GM12878 (cell line): ENCODE measurements at regions not wholly inside any gene's neighbourhood (a gene's known extent, or its start where the extent isn't known, plus 50 kb on each side); places are given as distances from the start of the nearest gene placed in this dataset.

Experiments
- ATAC-seq: fragments of 200-7000 bp; cut with Tn5 transposase; 3 replicates; pipeline ENCODE4 v1.9.1; 2020; ENCODE audit warnings: mild to moderate bottlenecking, moderate library complexity
- BruUV-seq: library from RNA; stranded (reverse); fragments of 400-500 nt; replicated peaks from 2 replicates; lab custom pipeline; 2021; lab: Mats Ljungman, UMichigan
- CTCF ChIA-PET: fragments of 300-600 bp; sonication (Branson Sonifier 250); formaldehyde crosslinking; extraction: SDS; loops from one replicate; lab custom pipeline; 2021; ENCODE audit warnings: inconsistent platforms; lab: Yijun Ruan, JAX
- POLR2A ChIA-PET: fragments of 350-600 bp; formaldehyde crosslinking; extraction: SDS; loops from one replicate; lab custom pipeline; 2021; ENCODE audit warnings: inconsistent platforms; lab: Charles Lee
- RAD21 ChIA-PET: fragments of 300-600 bp; sonication (Branson Sonifier 250); formaldehyde crosslinking; loops from one replicate; lab custom pipeline; 2023; ENCODE audit warnings: antibody characterized with exemption; ENCODE audit not compliant: unreplicated experiment; lab: Charles Lee
- SMC1A ChIA-PET: fragments of 300-600 bp; sonication (Branson Sonifier 250); formaldehyde crosslinking; loops from one replicate; lab custom pipeline; 2023; ENCODE audit not compliant: unreplicated experiment, uncharacterized antibody; lab: Charles Lee
- DNase-seq: peaks from one replicate; pipeline ENCODE4 v3.0.0-alpha.2; 2011; ENCODE audit warnings: low read depth, low spot score
- FAIRE-seq: peaks from 3 replicates; lab custom pipeline; 2011; peaks lifted over from hg19 to GRCh38; lab: Jason Lieb, UNC
- H2AFZ ChIP-seq: 2 replicates; pipeline ENCODE4 v1.6.0; 2011; ENCODE audit warnings: low read depth, low read length, control low read depth; ENCODE audit not compliant: control insufficient read depth
- H3K27ac ChIP-seq: 2 replicates; pipeline ENCODE4 v1.5.1; 2011; ENCODE audit warnings: control low read depth; ENCODE audit not compliant: control insufficient read depth, insufficient read depth
- H3K27me3 ChIP-seq, 2 experiments: replicated peaks in 1 of 2; 2 replicates each; pipeline versions ENCODE4 v1.6.0 to v1.6.1; 2011; ENCODE audit warnings: low read length in 1 of 2; ENCODE audit not compliant: control insufficient read depth in 2 of 2, insufficient read depth in 2 of 2
- H3K36me3 ChIP-seq, 2 experiments: 2 replicates each; pipeline ENCODE4 v1.5.1; 2011; ENCODE audit warnings: low read length in 1 of 2; ENCODE audit not compliant: control insufficient read depth in 2 of 2, insufficient read depth in 2 of 2
- H3K4me1 ChIP-seq: 2 replicates; pipeline ENCODE4 v1.6.1; 2011; ENCODE audit warnings: mild to moderate bottlenecking, low read length, moderate library complexity, mixed read lengths; ENCODE audit not compliant: control insufficient read depth, insufficient read depth
- H3K4me2 ChIP-seq: 2 replicates; pipeline ENCODE4 v1.6.0; 2011; ENCODE audit warnings: control low read depth; ENCODE audit not compliant: control insufficient read depth, insufficient read depth
- H3K4me3 ChIP-seq: fragments of 200-600 bp; sonication (generic); 2 replicates; pipeline ENCODE4 v1.5.1; 2016
- H3K79me2 ChIP-seq: 2 replicates; pipeline ENCODE4 v1.6.0; 2011; ENCODE audit warnings: low read length; ENCODE audit not compliant: control insufficient read depth, insufficient read depth
- H3K9ac ChIP-seq: 2 replicates; pipeline ENCODE4 v1.8.0; 2011; ENCODE audit warnings: low read length, control low read depth, mixed read lengths; ENCODE audit not compliant: control insufficient read depth, insufficient read depth
- H3K9me3 ChIP-seq: replicated peaks from 3 replicates; pipeline ENCODE4 v1.5.1; 2011; ENCODE audit warnings: mild to moderate bottlenecking, low read length; ENCODE audit not compliant: control insufficient read depth, insufficient read depth
- H4K20me1 ChIP-seq: 2 replicates; pipeline ENCODE4 v1.6.0; 2011; ENCODE audit not compliant: control insufficient read depth, insufficient read depth
- ASH2L ChIP-seq: fragments of 300-600, 200-600 bp; sonication (generic); IDR thresholded peaks from 2 replicates; pipeline ENCODE4 v1.6.1; 2017; ENCODE audit warnings: low read depth, mild to moderate bottlenecking, borderline replicate concordance
- ATF3 ChIP-seq: IDR thresholded peaks from 2 replicates; pipeline ENCODE4 v1.6.1; 2011; ENCODE audit warnings: low read depth, mild to moderate bottlenecking, low read length, moderate library complexity, borderline replicate concordance; ENCODE audit errors: extremely low read depth
- MEF2B ChIP-seq: fragments of 450-650 bp; IDR thresholded peaks from 2 replicates; pipeline ENCODE4 v1.6.1; 2018; ENCODE audit warnings: mild to moderate bottlenecking, moderate library complexity; ENCODE audit not compliant: partially characterized antibody, poor library complexity, severe bottlenecking
- NFYB ChIP-seq: IDR thresholded peaks from 2 replicates; pipeline ENCODE4 v1.6.1; 2011; ENCODE audit warnings: low read depth, mild to moderate bottlenecking, low read length, improper control_type of control experiment, moderate library complexity; ENCODE audit not compliant: insufficient read depth
- NR2F1 ChIP-seq: fragments of 450-650 bp; conservative IDR thresholded peaks from 2 replicates; pipeline ENCODE4 v1.6.1; 2017; ENCODE audit warnings: mild to moderate bottlenecking
- RAD51 ChIP-seq: fragments of 450-650 bp; IDR thresholded peaks from 2 replicates; pipeline ENCODE4 v1.6.1; 2016; ENCODE audit warnings: moderate library complexity, mild to moderate bottlenecking, inconsistent platforms
- RELA ChIP-seq: fragments of 450-650 bp; IDR thresholded peaks from 2 replicates; pipeline ENCODE4 v1.8.0; 2014; ENCODE audit warnings: borderline replicate concordance; ENCODE audit not compliant: partially characterized antibody
- RELB ChIP-seq: fragments of 450-650 bp; IDR thresholded peaks from 2 replicates; pipeline ENCODE4 v1.6.1; 2017; ENCODE audit warnings: low read depth, mild to moderate bottlenecking, moderate library complexity
- RFX5 ChIP-seq: IDR thresholded peaks from 2 replicates; pipeline ENCODE4 v1.6.1; 2011; ENCODE audit warnings: low read depth, low read length, improper control_type of control experiment
- SREBF1 ChIP-seq: IDR thresholded peaks from 2 replicates; pipeline ENCODE4 v1.6.1; 2012; ENCODE audit warnings: mild to moderate bottlenecking, low read length
- SRF ChIP-seq, 2 experiments: IDR thresholded peaks; 2 replicates each; pipeline ENCODE4 v1.6.1; 2011; ENCODE audit warnings: low read depth in 2 of 2, low read length in 2 of 2, mild to moderate bottlenecking in 1 of 2, moderate library complexity in 1 of 2
- ZNF687 ChIP-seq: fragments of 450-650 bp; IDR thresholded peaks from 2 replicates; pipeline ENCODE4 v1.6.1; 2017; ENCODE audit warnings: mild to moderate bottlenecking, moderate library complexity
- WGBS: methylation state at CpG from one replicate; pipeline ENCODE4 v1.1.6; 2016; ENCODE audit warnings: low lambda C conversion rate; ENCODE audit not compliant: insufficient replicate concordance, insufficient coverage; ENCODE audit errors: missing lambda C conversion rate; 5-methylcytosine and 5-hydroxymethylcytosine counted together
- in situ Hi-C: fragments of 300-500 bp; cut with MboI; formaldehyde crosslinking; loops from 9 replicates; pipeline ENCODE4 v1.14.3; 2018; ENCODE audit warnings: mixed read lengths
- intact Hi-C: fragments of 100-400 bp; cut with micrococcal nuclease; formaldehyde crosslinking; loops from one replicate; pipeline ENCODE4 v1.14.2; 2022; ENCODE audit not compliant: unreplicated experiment

GRCh38 chr18:71011389-71011788, 722.5 kb downstream of the SOCS6 start:
- in situ Hi-C loops = no loop called here
- RAD21 ChIA-PET = interaction anchor here (1.1 to 1.2 kb wide), 2 partner anchors 14 to 98 kb away, joined by 3 to 4 read pairs; no protein-coding TSS in a partner anchor
- Histone ChIP-seq H3K27me3 (no peaks in the 10 kb centered on the region), H3K79me2 (no peaks in the 10 kb centered on the region), H3K4me1 (no peaks in the 10 kb centered on the region; the same call in 1 of the 2 replicates), H3K4me2 (no peak overlapping the region), H3K27ac (peak overlapping the region; percentile 27; the same call in 1 of the 2 replicates), H4K20me1 (no peaks in the 10 kb centered on the region), H3K9ac (no peak overlapping the region), H2AFZ (no peak overlapping the region), H3K4me3 (no peak overlapping the region), H3K36me3 (no peaks in the 10 kb centered on the region), H3K9me3 (no peaks in the 10 kb centered on the region; the same call in 2 of the 3 replicates)
- intact Hi-C loops = no loop called here
- WGBS = 3% methylated on average over 2 of the region's 2 CpGs
- no peak for FAIRE-seq
- TF ChIP-seq ASH2L = no peak
- peak; percentile 36; the same call in 1 of the 2 replicates for TF ChIP-seq RAD51
- peak; percentile 61 for TF ChIP-seq RFX5
- 0 out of 2 replicates have a peak, but pooled peaks have one; percentile 31 for TF ChIP-seq ZNF687
- no peak for TF ChIP-seq SREBF1
- no peak for TF ChIP-seq ATF3
- TF ChIP-seq MEF2B = peak; percentile 28
- TF ChIP-seq NR2F1 = peak; percentile 53; the same call in 1 of the 2 replicates
- TF ChIP-seq RELA = peak; percentile 22
- TF ChIP-seq SRF (IDR thresholded peaks at IDR 0.05; ENCODE audit: low read depth in 2 of 2, low read length in 2 of 2) = 0 out of 4 replicates have a peak, but pooled peaks of 1 of the 2 experiments have one; percentile 54
- TF ChIP-seq NFYB = peak; percentile 70
- peak; percentile 74; the same call in 1 of the 2 replicates for TF ChIP-seq RELB
- CTCF ChIA-PET = no interaction called here
- BruUV-seq = no TSS peak
- POLR2A ChIA-PET = interaction anchor here (1.0 to 1.3 kb wide), 3 partner anchors 10 to 25 kb away, joined by 3 to 5 read pairs (median 3); no protein-coding TSS in a partner anchor
- ATAC-seq = peak; percentile 88
- peak; percentile 33 for DNase-seq
- SMC1A ChIA-PET = interaction anchor here (0.8 to 2.1 kb wide), 7 partner anchors 12 to 1099 kb away, joined by 3 to 8 read pairs (median 4); no protein-coding TSS in a partner anchor
